Cardiac muscle cell (in vitro differentiated cells and primary cell): ENCODE measurements at regions not wholly inside any gene's neighbourhood (a gene's known extent, or its start where the extent isn't known, plus 50 kb on each side); places are given as distances from the start of the nearest gene placed in this dataset.

Experiments
- DNase-seq, 2 donors: peaks; one replicate each; pipeline versions ENCODE4 v3.0.0 to v3.0.0-alpha.2; 2010 to 2017; ENCODE audit warnings: low read depth in 1 of 2, low spot score in 1 of 2
- H3K27ac ChIP-seq: fragments of 200-600 bp; sonication (generic); 2 replicates; pipeline ENCODE4 v1.5.1; 2016
- H3K27me3 ChIP-seq: fragments of 200-600 bp; sonication (generic); 2 replicates; pipeline ENCODE4 v1.6.0; 2016; ENCODE audit warnings: control low read depth
- H3K36me3 ChIP-seq: fragments of 200-600 bp; sonication (generic); 2 replicates; pipeline ENCODE4 v1.5.1; 2016; ENCODE audit warnings: control low read depth
- H3K4me1 ChIP-seq: fragments of 200-600 bp; sonication (generic); 2 replicates; pipeline ENCODE4 v1.8.1; 2017; ENCODE audit warnings: low read depth, mild to moderate bottlenecking, mixed run types
- H3K4me3 ChIP-seq: fragments of 200-600 bp; sonication (generic); 2 replicates; pipeline ENCODE4 v1.5.1; 2016; ENCODE audit warnings: mild to moderate bottlenecking
- H3K9me3 ChIP-seq: fragments of 200-600 bp; sonication (generic); 2 replicates; pipeline ENCODE4 v1.5.1; 2017; ENCODE audit warnings: low read depth, mild to moderate bottlenecking, control low read depth
- CTCF ChIP-seq: IDR thresholded peaks from 2 replicates; pipeline ENCODE4 v1.5.1; 2012; ENCODE audit warnings: low read depth, mild to moderate bottlenecking, low read length

- H3K27ac ChIP-seq = no peak overlapping the region
- no peaks in the 10 kb centered on the region for H3K36me3 ChIP-seq
- H3K9me3 ChIP-seq = no peaks in the 10 kb centered on the region
- no peak overlapping the region for H3K4me3 ChIP-seq
- no peak for DNase-seq
- no peaks in the 10 kb centered on the region for H3K4me1 ChIP-seq
- no peaks in the 10 kb centered on the region for H3K27me3 ChIP-seq
- no peak for TF ChIP-seq CTCF
Observed at GRCh38 chr2:114161371-114161770, 271.5 kb downstream of the ACTR3 start.

- no peaks in the 10 kb centered on the region for H3K27me3 ChIP-seq
- DNase-seq = no peak
- H3K36me3 ChIP-seq = no peaks in the 10 kb centered on the region
- no peak for TF ChIP-seq CTCF
- no peak overlapping the region for H3K27ac ChIP-seq
- no peaks in the 10 kb centered on the region for H3K9me3 ChIP-seq
- no peaks in the 10 kb centered on the region for H3K4me1 ChIP-seq
- H3K4me3 ChIP-seq = no peak overlapping the region
Observed at GRCh38 chr2:114167799-114168198, 274.6 kb upstream of the DPP10 start.

- H3K27ac ChIP-seq = no peak overlapping the region
- no peak for DNase-seq
- H3K27me3 ChIP-seq = no peaks in the 10 kb centered on the region
- H3K4me3 ChIP-seq = no peak overlapping the region
- H3K36me3 ChIP-seq = no peaks in the 10 kb centered on the region
- no peaks in the 10 kb centered on the region for H3K4me1 ChIP-seq
- H3K9me3 ChIP-seq = no peaks in the 10 kb centered on the region
- TF ChIP-seq CTCF = no peak
Observed at GRCh38 chr2:114170070-114170469, 272.4 kb upstream of the DPP10 start.

- Histone ChIP-seq H3K27me3 (no peaks in the 10 kb centered on the region), H3K36me3 (no peaks in the 10 kb centered on the region), H3K4me1 (no peaks in the 10 kb centered on the region), H3K27ac (no peak overlapping the region), H3K4me3 (no peak overlapping the region), H3K9me3 (no peaks in the 10 kb centered on the region)
- no peak for TF ChIP-seq CTCF
- DNase-seq = no peak
Observed at GRCh38 chr2:114175507-114175906, 266.9 kb upstream of the DPP10 start.

- no peak for TF ChIP-seq CTCF
- Histone ChIP-seq H3K9me3 (no peaks in the 10 kb centered on the region), H3K27ac (no peak overlapping the region), H3K4me1 (no peaks in the 10 kb centered on the region), H3K36me3 (no peaks in the 10 kb centered on the region), H3K4me3 (no peak overlapping the region), H3K27me3 (no peaks in the 10 kb centered on the region)
- no peak for DNase-seq
Observed at GRCh38 chr2:114185501-114185900, 256.9 kb upstream of the DPP10 start.

GRCh38 chr2:114192362-114192761 is 250.1 kb upstream of the DPP10 start:
- Histone ChIP-seq H3K36me3 (no peaks in the 10 kb centered on the region), H3K9me3 (no peaks in the 10 kb centered on the region), H3K4me3 (no peak overlapping the region), H3K27me3 (no peaks in the 10 kb centered on the region), H3K4me1 (no peaks in the 10 kb centered on the region), H3K27ac (no peak overlapping the region)
- no peak for TF ChIP-seq CTCF
- peak in 1 of 2 donors; percentile 34 for DNase-seq
